ENCODE measurements at regions not wholly inside any gene's neighbourhood (a gene's known extent, or its start where the extent isn't known, plus 50 kb on each side); places are given as distances from the start of the nearest gene placed in this dataset.

GRCh38 chr3:6721491-6721890 lies 139.4 kb upstream of the GRM7 start:
- TF ChIP-seq CTCF (conservative IDR thresholded peaks at IDR 0.05; ENCODE audit: control insufficient read depth, insufficient read depth, low read depth, low read length), result no peak

GRCh38 chr3:6723205-6723604 lies 137.7 kb upstream of the GRM7 start:
- TF ChIP-seq CTCF (conservative IDR thresholded peaks at IDR 0.05; ENCODE audit: control insufficient read depth, insufficient read depth, low read depth, low read length), result no peak
- no peak for DNase-seq (ENCODE audit: low read depth)
- no peak overlapping the region for H3K4me3 ChIP-seq (ENCODE audit: control insufficient read depth, low read depth, low read length)

More at GRCh38 chr3:6721491-6721890, 139.4 kb upstream of the GRM7 start:
- H3K4me3 ChIP-seq (ENCODE audit: control insufficient read depth, low read depth, low read length), result no peak overlapping the region
- no peak for DNase-seq (ENCODE audit: low read depth)

- DNase-seq (ENCODE audit: low read depth), result no peak
- no peak overlapping the region for H3K4me3 ChIP-seq (ENCODE audit: control insufficient read depth, low read depth, low read length)
- no peak for TF ChIP-seq CTCF (conservative IDR thresholded peaks at IDR 0.05; ENCODE audit: control insufficient read depth, insufficient read depth, low read depth, low read length)
These were observed 134.1 kb upstream of the GRM7 start for GRCh38 chr3:6726811-6727210.

- TF ChIP-seq CTCF (conservative IDR thresholded peaks at IDR 0.05; ENCODE audit: control insufficient read depth, insufficient read depth, low read depth, low read length), result no peak
- DNase-seq (ENCODE audit: low read depth), result no peak
- H3K4me3 ChIP-seq (ENCODE audit: control insufficient read depth, low read depth, low read length), result no peak overlapping the region
These were observed 128.1 kb upstream of the GRM7 start for GRCh38 chr3:6732807-6733206.

- TF ChIP-seq CTCF (conservative IDR thresholded peaks at IDR 0.05; ENCODE audit: control insufficient read depth, insufficient read depth, low read depth, low read length), result no peak
- no peak overlapping the region for H3K4me3 ChIP-seq (ENCODE audit: control insufficient read depth, low read depth, low read length)
- no peak for DNase-seq (ENCODE audit: low read depth)
These were observed 127.1 kb upstream of the GRM7 start for GRCh38 chr3:6733699-6734394.

- DNase-seq (ENCODE audit: low read depth), result no peak
- TF ChIP-seq CTCF (conservative IDR thresholded peaks at IDR 0.05; ENCODE audit: control insufficient read depth, insufficient read depth, low read depth, low read length), result no peak
- H3K4me3 ChIP-seq (ENCODE audit: control insufficient read depth, low read depth, low read length), result no peak overlapping the region
These were observed 126.5 kb upstream of the GRM7 start for GRCh38 chr3:6734395-6734746.
